H1 (cell line): ENCODE measurements at regions not wholly inside any gene's neighbourhood (a gene's known extent, or its start where the extent isn't known, plus 50 kb on each side); places are given as distances from the start of the nearest gene placed in this dataset.

ENCODE experiments used
- CTCF ChIA-PET: fragments of 300-600 bp; sonication (Branson Sonifier 250); formaldehyde crosslinking; loops from one replicate; lab custom pipeline; 2021; ENCODE audit not compliant: partially characterized antibody; lab: Charles Lee
- POLR2A ChIA-PET: fragments of 300-600 bp; sonication (Branson Sonifier 250); formaldehyde crosslinking; loops from one replicate; lab custom pipeline; 2021; ENCODE audit warnings: inconsistent platforms; ENCODE audit not compliant: partially characterized antibody; lab: Charles Lee
- DNase-seq, 2 experiments: peaks; one replicate each; pipeline versions ENCODE4 v3.0.0 to v3.0.0-alpha.2; 2010 to 2022; ENCODE audit warnings: low spot score in 2 of 2, low read depth in 1 of 2, mixed read lengths in 1 of 2
- FAIRE-seq: peaks from 2 replicates; lab custom pipeline; 2011; peaks lifted over from hg19 to GRCh38; lab: Jason Lieb, UNC
- H2AFZ ChIP-seq: 2 replicates; pipeline ENCODE4 v1.8.1; 2012; ENCODE audit warnings: low read length, inconsistent platforms
- H2AK5ac ChIP-seq: 2 replicates; pipeline ENCODE4 v1.6.1; 2013; ENCODE audit warnings: low read depth, low read length
- H2BK120ac ChIP-seq: replicated peaks from 2 replicates; pipeline ENCODE3; 2013; ENCODE audit warnings: low read depth, low read length, inconsistent platforms
- H2BK12ac ChIP-seq: 2 replicates; pipeline ENCODE4 v1.6.1; 2013; ENCODE audit warnings: low read depth, low read length
- H2BK15ac ChIP-seq: 2 replicates; pipeline ENCODE4 v1.6.1; 2013; ENCODE audit warnings: low read length
- H2BK20ac ChIP-seq: 2 replicates; pipeline ENCODE4 v1.6.1; 2013; ENCODE audit warnings: low read length
- H2BK5ac ChIP-seq: 2 replicates; pipeline ENCODE4 v1.6.1; 2013; ENCODE audit warnings: low read depth, low read length
- H3K14ac ChIP-seq: 2 replicates; pipeline ENCODE4 v1.6.1; 2013; ENCODE audit warnings: inconsistent platforms; ENCODE audit not compliant: insufficient read length
- H3K18ac ChIP-seq: 2 replicates; pipeline ENCODE4 v1.6.1; 2013; ENCODE audit warnings: low read length; ENCODE audit errors: extremely low read depth
- H3K23ac ChIP-seq: 2 replicates; pipeline ENCODE4 v1.6.1; 2013; ENCODE audit warnings: inconsistent platforms; ENCODE audit not compliant: insufficient read length
- H3K23me2 ChIP-seq: 2 replicates; pipeline ENCODE4 v1.6.1; 2013; ENCODE audit warnings: low read depth, low read length
- H3K27ac ChIP-seq: 2 replicates; pipeline ENCODE4 v1.6.1; 2011; ENCODE audit warnings: low read depth, low read length, inconsistent platforms
- H3K27me3 ChIP-seq, 4 experiments: replicated peaks in 1 of 4; 1 replicate in 1 of 4; 2 replicates in 3 of 4; pipeline versions ENCODE4 v1.6.1 to v1.8.1; 2011 to 2013; ENCODE audit warnings: low read length in 3 of 4, mild to moderate bottlenecking in 3 of 4, inconsistent platforms in 2 of 4, mixed read lengths in 2 of 4, moderate library complexity in 1 of 4; ENCODE audit not compliant: control insufficient read depth in 3 of 4, insufficient read depth in 3 of 4; ENCODE audit errors: extremely low read depth in 1 of 4
- H3K36me3 ChIP-seq, 4 experiments: 2 replicates each; pipeline versions ENCODE4 v1.6.1 to v1.8.1; 2011 to 2013; ENCODE audit warnings: mild to moderate bottlenecking in 4 of 4, low read length in 3 of 4, moderate library complexity in 2 of 4, control low read depth in 1 of 4, inconsistent platforms in 1 of 4; ENCODE audit not compliant: insufficient read depth in 4 of 4, control insufficient read depth in 2 of 4
- H3K4ac ChIP-seq: replicated peaks from 2 replicates; pipeline ENCODE3; 2013; ENCODE audit warnings: low read length, low read depth, mixed read lengths, inconsistent platforms; ENCODE audit not compliant: insufficient read length
- H3K4me1 ChIP-seq, 4 experiments: replicated peaks in 1 of 4; 1 replicate in 1 of 4; 2 replicates in 3 of 4; pipeline versions ENCODE4 v1.6.1 to v1.8.1; 2011 to 2013; ENCODE audit warnings: low read length in 3 of 4, inconsistent platforms in 2 of 4, mixed read lengths in 1 of 4; ENCODE audit not compliant: insufficient read depth in 4 of 4, control insufficient read depth in 3 of 4
- H3K4me2 ChIP-seq, 2 experiments: 2 replicates each; pipeline versions ENCODE4 v1.6.1 to v1.8.1; 2011 to 2013; ENCODE audit warnings: low read depth in 2 of 2, low read length in 2 of 2, control low read depth in 1 of 2, inconsistent platforms in 1 of 2, mild to moderate bottlenecking in 1 of 2; ENCODE audit not compliant: insufficient read depth in 1 of 2
- H3K4me3 ChIP-seq, 4 experiments: fragments of 200-600, 300-600 bp in 1 of 4; sonication (generic), shearing (Covaris generic), sonication (Bioruptor Twin) in 1 of 4; 2 replicates each; pipeline versions ENCODE4 v1.5.1 to v1.8.1; 2011 to 2016; ENCODE audit warnings: low read length in 4 of 4, low read depth in 3 of 4, control low read depth in 2 of 4, inconsistent platforms in 2 of 4, mild to moderate bottlenecking in 2 of 4, mixed read lengths in 1 of 4, moderate library complexity in 1 of 4; ENCODE audit not compliant: insufficient read depth in 2 of 4; ENCODE audit errors: extremely low read depth in 1 of 4
- H3K56ac ChIP-seq: replicated peaks from 2 replicates; pipeline ENCODE3; 2013; ENCODE audit warnings: low read depth, mild to moderate bottlenecking, mixed read lengths, low read length, inconsistent platforms; ENCODE audit not compliant: insufficient read length
- H3K79me1 ChIP-seq: 2 replicates; pipeline ENCODE4 v1.6.1; 2013; ENCODE audit warnings: low read depth, low read length, control low read depth
- H3K79me2 ChIP-seq, 2 experiments: 2 replicates each; pipeline versions ENCODE4 v1.6.1 to v1.8.1; 2012 to 2013; ENCODE audit warnings: low read length in 2 of 2, mild to moderate bottlenecking in 2 of 2, inconsistent platforms in 1 of 2; ENCODE audit not compliant: insufficient read depth in 2 of 2, control insufficient read depth in 1 of 2
- H3K9ac ChIP-seq, 4 experiments: replicated peaks in 1 of 4; 1 replicate in 1 of 4; 2 replicates in 3 of 4; pipeline versions ENCODE4 v1.6.1 to v1.8.1; 2011 to 2013; ENCODE audit warnings: low read depth in 3 of 4, low read length in 3 of 4, control low read depth in 2 of 4, mild to moderate bottlenecking in 2 of 4, moderate library complexity in 2 of 4, inconsistent platforms in 1 of 4; ENCODE audit errors: extremely low read depth in 1 of 4
- H3K9me3 ChIP-seq, 2 experiments: 2 replicates each; pipeline versions ENCODE4 v1.6.1 to v1.8.1; 2012 to 2013; ENCODE audit warnings: mild to moderate bottlenecking in 2 of 2, moderate library complexity in 2 of 2, control low read depth in 1 of 2, inconsistent platforms in 1 of 2, low read depth in 1 of 2, low read length in 1 of 2, mixed read lengths in 1 of 2; ENCODE audit not compliant: insufficient read depth in 2 of 2
- H4K20me1 ChIP-seq, 2 experiments: replicated peaks in 1 of 2; 2 replicates each; pipeline versions ENCODE3 to v1.8.1; 2011 to 2013; ENCODE audit warnings: inconsistent platforms in 2 of 2, low read length in 2 of 2, mild to moderate bottlenecking in 1 of 2; ENCODE audit not compliant: insufficient read depth in 2 of 2, control insufficient read depth in 1 of 2
- H4K5ac ChIP-seq: 2 replicates; pipeline ENCODE4 v1.6.1; 2013; ENCODE audit warnings: low read length, low read depth, mixed read lengths, inconsistent platforms; ENCODE audit not compliant: insufficient read length
- H4K8ac ChIP-seq: 2 replicates; pipeline ENCODE4 v1.8.0; 2013; ENCODE audit warnings: mild to moderate bottlenecking, moderate library complexity, low read length, inconsistent platforms; ENCODE audit not compliant: insufficient read depth; ENCODE audit errors: extremely low read depth
- H4K91ac ChIP-seq: replicated peaks from 2 replicates; pipeline ENCODE3; 2013; ENCODE audit warnings: low read length, mixed read lengths, inconsistent platforms; ENCODE audit not compliant: insufficient read length
- ASH2L ChIP-seq: fragments of 200-600, 300-600 bp; sonication (generic); IDR thresholded peaks from one replicate; pipeline ENCODE4 v1.7.1; 2017; ENCODE audit warnings: low read length
- ATF2 ChIP-seq: IDR thresholded peaks from 2 replicates; pipeline ENCODE4 v1.6.1; 2012; ENCODE audit warnings: low read length, inconsistent platforms
- CBX5 ChIP-seq: fragments of 300-800, 300-1000 bp; sonication (generic); IDR thresholded peaks from 2 replicates; pipeline ENCODE4 v1.7.1; 2016; ENCODE audit warnings: antibody characterized with exemption, low read length, low read depth
- NRF1 ChIP-seq: IDR thresholded peaks from 2 replicates; pipeline ENCODE4 v1.6.1; 2011; ENCODE audit warnings: mild to moderate bottlenecking, low read depth, low read length, improper control_type of control experiment
- SIRT6 ChIP-seq: IDR thresholded peaks from one replicate; pipeline ENCODE4 v1.7.1; 2012; ENCODE audit warnings: low read length, inconsistent platforms
- SP2 ChIP-seq: IDR thresholded peaks from 2 replicates; pipeline ENCODE4 v1.6.1; 2012; ENCODE audit warnings: mild to moderate bottlenecking, low read length, inconsistent platforms
- SRF ChIP-seq: IDR thresholded peaks from 2 replicates; pipeline ENCODE4 v1.6.1; 2011; ENCODE audit warnings: mild to moderate bottlenecking, low read depth, low read length, moderate library complexity
- TAF1 ChIP-seq: IDR thresholded peaks from 2 replicates; pipeline ENCODE4 v1.6.1; 2011; ENCODE audit warnings: mild to moderate bottlenecking, low read depth, low read length
- ZNF274 ChIP-seq: IDR thresholded peaks from 2 replicates; pipeline ENCODE4 v1.7.0; 2012; ENCODE audit warnings: low read length, borderline replicate concordance; ENCODE audit errors: extremely low read depth
- whole genome bisulfite sequencing, 2 experiments: shearing (Covaris generic) in 1 of 2; methylation state at CpG; one replicate each; pipeline versions ENCODE4 v1.1.6 to v1.1.7; 2013 to 2015; ENCODE audit warnings: low lambda C conversion rate in 2 of 2, mixed read lengths in 2 of 2, inconsistent platforms in 1 of 2, low coverage in 1 of 2, missing lambda C conversion rate in 1 of 2; ENCODE audit not compliant: insufficient replicate concordance in 2 of 2, insufficient coverage in 1 of 2, insufficient read length in 1 of 2; ENCODE audit errors: extremely low coverage in 1 of 2, missing lambda C conversion rate in 1 of 2; 5-methylcytosine and 5-hydroxymethylcytosine counted together

GRCh38 chr1:219778793-219779369 is 149.5 kb downstream of the SLC30A10 start:
- Histone ChIP-seq H2AFZ (no peak overlapping the region), H4K20me1 (no peaks in the 10 kb centered on the region), H3K56ac (no peak overlapping the region), H3K9me3 (no peaks in the 10 kb centered on the region), H2AK5ac (no peak overlapping the region), H3K4me2 (no peak overlapping the region), H3K9ac (no peak overlapping the region), H4K91ac (no peak overlapping the region), H2BK120ac (no peak overlapping the region), H3K18ac (no peak overlapping the region), H2BK15ac (no peak overlapping the region), H3K79me1 (no peaks in the 10 kb centered on the region), H3K23me2 (no peaks in the 10 kb centered on the region), H3K36me3 (no peaks in the 10 kb centered on the region), H3K23ac (no peak overlapping the region), H2BK12ac (no peak overlapping the region), H3K79me2 (no peaks in the 10 kb centered on the region), H3K4me3 (no peak overlapping the region), H3K4me1 (no peaks in the 10 kb centered on the region), H4K8ac (no peak overlapping the region), H4K5ac (no peak overlapping the region), H3K14ac (no peak overlapping the region), H3K27me3 (no peaks in the 10 kb centered on the region), H2BK20ac (no peak overlapping the region), H2BK5ac (no peak overlapping the region), H3K27ac (no peak overlapping the region), H3K4ac (no peak overlapping the region)
- ChIA-PET POLR2A (no interaction called here), CTCF (no interaction called here)
- TF ChIP-seq SP2 (no peak), SIRT6 (no peak), ASH2L (no peak), ZNF274 (no peak), SRF (no peak), ATF2 (no peak), CBX5 (no peak), NRF1 (no peak), TAF1 (no peak)
- WGBS, 2 experiments, result 90% methylated on average over 4 of the region's 4 CpGs; no CpG with 5 or more reads in 1 of the 2 experiments
- FAIRE-seq, result no peak
- DNase-seq, result no peak
